Fibroblast of pulmonary artery (primary cell): ENCODE measurements at regions not wholly inside any gene's neighbourhood (a gene's known extent, or its start where the extent isn't known, plus 50 kb on each side); places are given as distances from the start of the nearest gene placed in this dataset.

Experiments used
- DNase-seq: peaks from one replicate; pipeline ENCODE4 v3.0.0-alpha.2; 2010; ENCODE audit warnings: low read depth
- H3K4me3 ChIP-seq: replicated peaks from 2 replicates; pipeline ENCODE4 v1.5.1; 2011; ENCODE audit warnings: low read depth, mild to moderate bottlenecking, control low read depth, low read length, moderate library complexity
- TF ChIP-seq, protein P1 (sequence below): IDR thresholded peaks from 2 replicates; pipeline ENCODE4 v1.5.1; 2011; ENCODE audit warnings: mild to moderate bottlenecking, control low read depth, low read length, inconsistent platforms; ENCODE audit errors: missing control alignments

DNA sequence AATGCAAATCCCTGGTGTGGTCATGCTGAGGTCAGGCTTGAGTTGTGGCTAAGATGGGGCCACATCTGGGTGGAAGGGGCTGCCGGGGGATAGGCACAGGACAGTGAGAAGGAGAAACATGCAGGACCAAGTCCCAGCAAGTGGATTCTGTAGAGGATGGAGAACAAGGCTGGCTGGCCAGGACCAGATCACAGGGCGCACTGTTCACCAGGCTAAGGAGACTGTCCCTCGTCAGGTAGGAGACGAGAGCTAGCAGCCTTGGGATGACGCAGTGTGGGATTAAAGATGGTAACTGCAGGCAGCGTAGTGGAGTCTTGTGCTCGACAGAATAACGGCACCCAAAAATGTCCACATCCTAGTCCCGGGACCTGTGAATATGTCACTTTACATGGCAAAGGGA lies 336.1 kb downstream of the BCL11B start:
- TF ChIP-seq, protein P1, sequence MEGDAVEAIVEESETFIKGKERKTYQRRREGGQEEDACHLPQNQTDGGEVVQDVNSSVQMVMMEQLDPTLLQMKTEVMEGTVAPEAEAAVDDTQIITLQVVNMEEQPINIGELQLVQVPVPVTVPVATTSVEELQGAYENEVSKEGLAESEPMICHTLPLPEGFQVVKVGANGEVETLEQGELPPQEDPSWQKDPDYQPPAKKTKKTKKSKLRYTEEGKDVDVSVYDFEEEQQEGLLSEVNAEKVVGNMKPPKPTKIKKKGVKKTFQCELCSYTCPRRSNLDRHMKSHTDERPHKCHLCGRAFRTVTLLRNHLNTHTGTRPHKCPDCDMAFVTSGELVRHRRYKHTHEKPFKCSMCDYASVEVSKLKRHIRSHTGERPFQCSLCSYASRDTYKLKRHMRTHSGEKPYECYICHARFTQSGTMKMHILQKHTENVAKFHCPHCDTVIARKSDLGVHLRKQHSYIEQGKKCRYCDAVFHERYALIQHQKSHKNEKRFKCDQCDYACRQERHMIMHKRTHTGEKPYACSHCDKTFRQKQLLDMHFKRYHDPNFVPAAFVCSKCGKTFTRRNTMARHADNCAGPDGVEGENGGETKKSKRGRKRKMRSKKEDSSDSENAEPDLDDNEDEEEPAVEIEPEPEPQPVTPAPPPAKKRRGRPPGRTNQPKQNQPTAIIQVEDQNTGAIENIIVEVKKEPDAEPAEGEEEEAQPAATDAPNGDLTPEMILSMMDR = no peak
- no peak overlapping the region for H3K4me3 ChIP-seq
- DNase-seq = no peak

DNA sequence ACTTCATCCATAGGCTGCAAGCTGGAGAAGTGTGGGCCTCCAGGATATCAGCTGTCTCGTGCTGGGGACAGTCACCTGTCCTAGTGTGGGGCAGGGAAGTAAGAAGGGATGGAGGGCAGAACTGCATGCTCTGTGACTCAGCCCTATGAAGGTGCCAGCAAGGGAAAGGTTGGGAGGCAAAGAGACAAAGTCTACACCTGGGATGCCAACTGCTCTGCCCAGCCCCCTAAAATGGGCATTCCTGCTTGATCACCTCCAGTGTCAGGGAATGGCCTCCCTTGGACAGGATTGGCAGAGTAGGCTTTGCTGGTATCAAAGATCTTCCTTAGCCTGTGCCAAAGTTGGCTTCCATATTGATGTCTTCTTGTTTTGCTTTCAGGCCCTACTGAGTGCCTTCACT lies 335.0 kb downstream of the BCL11B start:
- TF ChIP-seq, protein P1 = no peak
- H3K4me3 ChIP-seq = no peak overlapping the region
- no peak for DNase-seq

DNA sequence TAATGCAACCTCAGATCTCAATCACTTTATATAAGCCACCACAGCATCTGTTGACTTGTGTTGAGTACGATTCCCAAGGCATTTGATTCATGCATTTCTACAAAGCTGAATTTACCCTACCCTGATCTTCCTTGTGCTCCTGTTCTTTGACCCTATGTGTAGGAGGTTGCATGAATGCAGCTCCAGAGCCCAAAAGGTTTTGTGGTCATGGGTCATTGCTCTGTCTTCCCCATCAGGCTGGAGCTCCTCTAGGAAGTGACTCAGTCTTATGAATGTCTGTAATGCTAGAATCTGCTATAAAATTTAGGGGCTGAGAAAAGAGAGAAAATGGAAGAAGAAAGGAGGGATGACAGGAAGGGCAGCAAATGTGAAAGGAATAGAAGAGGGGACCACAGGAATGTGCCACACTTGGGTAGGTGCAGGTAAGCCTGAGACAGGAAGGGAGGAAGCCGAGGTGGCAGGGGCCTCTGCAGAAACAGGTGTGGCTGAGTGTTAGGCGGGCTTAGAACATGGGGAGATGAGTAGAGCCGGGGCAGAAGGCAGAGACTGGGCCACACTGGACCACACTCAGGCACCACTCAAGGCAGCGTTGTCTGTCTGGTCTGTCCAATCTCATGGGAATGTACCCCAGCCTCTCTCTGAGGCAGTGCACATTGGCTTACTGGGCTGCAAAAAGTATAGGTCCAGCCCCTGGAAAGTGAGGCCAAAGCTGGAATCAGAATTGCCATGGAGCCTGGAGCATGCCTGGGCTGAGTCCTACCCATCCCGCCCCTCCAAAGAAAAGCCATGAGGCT lies 334.1 kb downstream of the BCL11B start:
- TF ChIP-seq, protein P1 = no peak
- no peak for DNase-seq
- H3K4me3 ChIP-seq = no peak overlapping the region

DNA sequence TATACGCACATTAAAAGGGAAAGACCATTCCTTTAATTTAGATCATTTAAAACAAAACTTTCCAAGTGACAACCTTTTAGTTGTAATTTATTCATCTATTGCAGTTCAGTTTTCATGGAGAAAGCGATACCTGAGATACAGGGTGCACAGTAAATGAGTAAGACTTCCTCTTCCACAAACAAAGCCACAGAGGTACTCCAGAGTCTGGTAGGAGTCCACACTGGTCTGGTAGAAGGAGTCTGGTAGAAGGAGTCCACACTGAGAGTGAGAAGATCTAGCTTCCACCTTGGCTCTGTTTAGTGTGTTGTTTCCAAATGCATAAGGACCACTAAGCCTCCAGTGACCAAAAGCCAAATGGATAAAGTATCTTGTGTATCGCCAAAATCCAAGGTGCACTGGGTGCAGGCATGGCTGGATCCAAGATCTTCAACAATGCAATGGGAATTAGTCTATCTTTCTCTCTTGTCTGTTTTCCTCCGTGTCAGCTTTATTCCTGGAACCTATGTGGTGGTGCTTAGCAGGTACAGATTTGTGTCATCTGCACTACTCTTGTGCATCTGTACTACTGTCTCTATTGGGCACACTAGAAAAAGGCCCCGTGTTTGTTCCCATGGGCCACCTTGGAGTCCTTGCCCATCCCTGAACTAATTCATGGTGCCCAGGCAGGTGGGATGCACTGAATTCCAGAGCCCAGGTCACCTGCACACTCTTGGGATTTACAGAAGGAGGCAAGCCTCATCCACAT lies 331.1 kb downstream of the BCL11B start:
- DNase-seq = no peak
- TF ChIP-seq, protein P1 = no peak
- no peak overlapping the region for H3K4me3 ChIP-seq

DNA sequence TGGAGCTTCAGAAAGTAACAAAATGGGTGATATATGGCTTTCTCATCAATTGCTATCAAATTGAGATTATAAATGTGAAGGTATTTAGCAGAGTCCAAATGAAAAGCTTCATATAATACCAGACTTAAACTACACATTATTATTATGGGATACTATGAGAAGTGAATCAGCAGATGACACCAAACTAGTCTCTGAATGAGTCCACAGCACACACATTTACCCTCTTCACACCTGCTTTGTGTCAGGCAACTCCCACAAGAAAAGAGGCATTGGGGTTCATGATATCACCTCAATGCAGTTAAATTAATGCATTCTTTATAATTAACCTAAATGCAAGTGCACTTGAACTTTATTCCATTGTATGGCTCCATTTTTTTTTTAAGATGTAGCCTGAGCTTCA lies 330.5 kb downstream of the BCL11B start:
- TF ChIP-seq, protein P1 = no peak
- DNase-seq = no peak
- no peak overlapping the region for H3K4me3 ChIP-seq

DNA sequence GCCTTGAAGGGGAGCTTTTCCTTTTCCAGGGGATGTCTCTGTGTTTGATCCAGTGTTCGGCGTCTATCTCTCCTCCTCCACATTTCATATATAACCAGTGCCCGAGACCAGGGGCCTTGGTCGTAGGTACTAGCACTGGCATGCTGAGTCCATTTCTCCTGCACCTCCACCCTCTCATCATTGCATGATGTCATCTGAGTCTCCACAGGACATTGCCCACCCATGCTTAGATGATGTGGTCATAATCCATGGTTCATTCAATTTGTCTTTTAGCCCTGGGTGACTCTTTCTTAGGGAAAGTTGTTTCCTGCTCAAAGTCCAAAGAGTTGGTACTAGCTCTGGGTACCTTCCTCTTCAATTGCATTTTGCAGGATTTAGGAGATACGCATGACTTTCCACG lies 328.1 kb downstream of the BCL11B start:
- DNase-seq = no peak
- TF ChIP-seq, protein P1 = no peak

More for the DNA sequence above, 328.1 kb downstream of the BCL11B start:
- no peak overlapping the region for H3K4me3 ChIP-seq
